Renal cortical epithelial cell (primary cell): ENCODE measurements at regions not wholly inside any gene's neighbourhood (a gene's known extent, or its start where the extent isn't known, plus 50 kb on each side); places are given as distances from the start of the nearest gene placed in this dataset.

ENCODE experiments used
- DNase-seq: peaks from one replicate; pipeline ENCODE4 v3.0.0-alpha.2; 2011; ENCODE audit warnings: low read depth

DNA sequence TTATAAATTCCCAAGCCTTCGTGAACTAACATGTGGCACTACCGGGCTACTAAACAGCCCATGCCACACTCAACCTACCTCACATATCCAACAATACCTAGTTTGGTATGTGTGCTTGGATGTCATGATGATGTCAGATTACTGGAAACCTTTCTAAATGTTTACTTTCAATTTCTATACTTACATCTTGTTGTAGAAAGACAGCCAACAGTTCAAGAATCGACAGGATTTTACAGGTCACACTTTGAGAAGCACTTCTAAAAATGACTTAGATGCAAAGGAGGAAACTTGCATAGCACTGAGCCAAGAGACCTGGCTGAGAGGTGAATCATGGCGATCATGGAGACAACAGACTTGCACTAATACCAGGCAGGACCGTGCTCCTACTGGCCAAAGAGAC, 209.9 kb downstream of the COL4A1 start:
- no peak for DNase-seq

DNA sequence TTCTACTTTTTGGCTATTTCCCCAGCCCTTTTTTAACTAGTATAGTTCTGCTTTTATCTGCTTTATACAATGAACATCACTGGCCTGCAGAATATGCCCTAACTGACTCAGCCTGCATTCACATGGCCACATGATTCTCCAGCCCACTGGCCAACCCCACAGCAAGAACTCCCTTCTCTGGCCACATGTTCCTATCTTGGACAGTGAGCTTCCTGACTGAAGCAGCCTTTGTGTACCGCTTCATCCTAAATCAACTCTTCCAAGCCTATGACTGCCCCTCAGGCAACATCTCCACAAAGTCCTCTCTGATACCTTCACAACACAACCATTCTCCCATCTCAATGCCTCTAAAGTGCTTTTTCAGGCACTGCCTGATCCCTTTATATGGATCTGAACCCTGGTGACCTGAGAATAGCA, 214.1 kb downstream of the COL4A1 start:
- no peak for DNase-seq

DNA sequence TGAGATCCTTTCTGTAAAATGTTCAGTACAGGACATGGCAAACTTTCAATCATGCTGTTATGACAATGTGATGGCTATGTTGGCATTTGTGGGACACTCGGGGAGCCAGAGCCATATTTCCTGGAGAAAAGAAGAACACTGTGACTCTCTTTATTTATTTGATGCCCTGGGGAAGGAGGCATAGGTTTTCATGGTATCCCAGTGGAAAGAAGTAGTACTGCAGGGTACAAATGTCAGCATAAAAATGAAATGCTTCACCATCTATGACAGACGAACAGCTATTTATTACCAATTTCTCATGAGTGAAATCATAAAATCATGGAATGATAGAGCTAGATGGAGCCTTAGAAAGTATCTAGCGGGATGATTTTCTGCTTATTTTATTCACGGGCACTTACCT, 217.1 kb downstream of the COL4A1 start:
- DNase-seq: no peak

DNA sequence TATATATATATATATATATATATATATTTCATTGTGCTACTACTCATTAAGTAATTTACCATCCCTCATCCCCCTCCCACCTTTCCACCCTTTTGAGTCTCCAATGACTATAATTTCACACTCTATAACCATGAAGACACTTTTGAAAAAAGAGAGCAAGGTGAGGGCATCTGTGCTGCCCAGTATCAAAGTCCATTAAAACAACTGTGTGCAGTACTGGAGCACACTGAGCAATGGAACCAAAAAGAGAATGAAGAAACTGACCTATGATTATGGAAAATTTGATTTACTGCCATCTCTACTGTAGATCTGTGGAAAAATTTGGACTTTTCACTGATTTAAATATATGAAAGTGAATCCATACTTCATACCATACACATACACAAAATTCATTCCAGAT, 217.9 kb downstream of the COL4A1 start:
- no peak for DNase-seq

DNA sequence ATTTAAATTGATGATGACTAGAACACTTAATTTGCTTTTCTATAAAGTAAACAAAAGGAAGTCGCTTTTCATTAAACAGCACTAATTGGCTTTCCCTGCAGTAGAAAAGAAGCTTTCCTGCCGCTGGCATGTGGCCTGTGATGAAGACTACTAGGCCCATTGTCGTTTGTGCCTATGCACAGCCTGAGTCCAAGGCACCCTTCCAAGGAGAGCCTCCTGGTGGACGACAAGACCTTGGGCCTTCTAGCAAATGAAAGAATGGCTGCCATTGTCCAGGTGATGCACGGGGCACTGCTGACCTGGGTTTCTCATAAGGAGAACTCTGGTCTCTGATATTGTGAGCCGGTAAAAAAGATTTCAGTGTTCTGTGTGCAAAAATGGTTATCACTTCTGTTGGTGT, 233.0 kb downstream of the COL4A1 start:
- DNase-seq: no peak

DNA sequence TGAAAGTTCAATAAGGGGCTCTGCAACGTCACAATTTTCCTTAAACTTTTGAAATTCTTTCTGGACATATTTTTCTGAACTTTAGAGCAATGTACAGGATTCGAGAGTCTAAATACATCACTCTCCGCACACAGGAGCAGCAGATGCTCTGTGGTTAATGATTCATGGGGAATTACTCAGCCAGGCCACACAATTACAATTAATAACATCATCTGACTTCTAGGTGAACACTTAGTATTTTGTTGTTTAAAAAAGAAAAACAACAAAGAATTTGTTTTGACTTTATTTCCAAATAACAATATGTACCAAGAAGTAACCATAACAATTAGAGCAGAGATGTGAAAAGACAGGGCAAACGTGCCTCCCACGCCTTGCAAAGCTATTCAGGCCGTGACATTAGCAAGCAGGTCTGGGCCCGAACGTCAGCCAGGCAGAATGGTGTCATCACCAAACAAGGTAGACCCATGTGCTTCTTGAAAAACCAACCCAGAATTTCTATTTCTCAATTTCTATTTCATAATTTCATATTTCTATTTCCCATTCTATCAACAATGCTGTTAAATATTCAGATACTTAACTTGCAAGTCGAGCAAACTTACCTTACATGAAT, 236.3 kb downstream of the COL4A1 start:
- DNase-seq: peak; percentile 89

DNA sequence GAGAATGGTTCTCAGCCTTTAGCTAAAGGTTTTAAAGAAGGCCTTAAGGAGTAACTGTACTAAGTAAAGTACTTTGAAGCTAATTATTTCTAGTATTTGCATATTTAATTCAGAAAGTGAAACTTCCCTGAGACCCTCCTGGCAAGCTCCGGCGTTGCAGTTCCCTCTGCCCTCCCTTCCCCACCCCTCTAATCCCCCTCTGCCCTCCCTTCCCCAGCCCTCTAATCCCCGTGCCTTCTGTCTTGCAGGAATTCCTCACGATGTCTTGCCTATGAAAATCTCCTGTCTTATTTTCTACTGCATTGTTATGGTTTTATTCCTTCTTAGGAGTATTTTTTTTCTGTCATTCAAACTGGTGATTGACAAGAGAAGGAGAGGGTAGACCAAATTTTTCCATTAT, 236.9 kb downstream of the COL4A1 start:
- no peak for DNase-seq

DNA sequence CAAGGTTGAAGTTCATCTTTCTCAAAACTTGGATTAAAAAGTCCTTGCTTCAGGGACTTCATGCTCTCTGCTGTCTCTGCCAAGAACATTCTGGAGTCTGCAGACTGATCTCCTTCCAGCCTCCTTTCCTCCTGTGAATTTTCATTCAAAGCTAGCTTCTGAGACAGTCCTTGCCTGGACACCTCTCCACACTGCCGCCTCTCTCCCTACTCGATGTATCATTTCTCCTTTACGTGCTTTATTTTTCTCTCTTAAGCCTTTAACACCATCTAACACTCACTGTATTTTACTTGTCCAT, 238.8 kb downstream of the COL4A1 start:
- no peak for DNase-seq

DNA sequence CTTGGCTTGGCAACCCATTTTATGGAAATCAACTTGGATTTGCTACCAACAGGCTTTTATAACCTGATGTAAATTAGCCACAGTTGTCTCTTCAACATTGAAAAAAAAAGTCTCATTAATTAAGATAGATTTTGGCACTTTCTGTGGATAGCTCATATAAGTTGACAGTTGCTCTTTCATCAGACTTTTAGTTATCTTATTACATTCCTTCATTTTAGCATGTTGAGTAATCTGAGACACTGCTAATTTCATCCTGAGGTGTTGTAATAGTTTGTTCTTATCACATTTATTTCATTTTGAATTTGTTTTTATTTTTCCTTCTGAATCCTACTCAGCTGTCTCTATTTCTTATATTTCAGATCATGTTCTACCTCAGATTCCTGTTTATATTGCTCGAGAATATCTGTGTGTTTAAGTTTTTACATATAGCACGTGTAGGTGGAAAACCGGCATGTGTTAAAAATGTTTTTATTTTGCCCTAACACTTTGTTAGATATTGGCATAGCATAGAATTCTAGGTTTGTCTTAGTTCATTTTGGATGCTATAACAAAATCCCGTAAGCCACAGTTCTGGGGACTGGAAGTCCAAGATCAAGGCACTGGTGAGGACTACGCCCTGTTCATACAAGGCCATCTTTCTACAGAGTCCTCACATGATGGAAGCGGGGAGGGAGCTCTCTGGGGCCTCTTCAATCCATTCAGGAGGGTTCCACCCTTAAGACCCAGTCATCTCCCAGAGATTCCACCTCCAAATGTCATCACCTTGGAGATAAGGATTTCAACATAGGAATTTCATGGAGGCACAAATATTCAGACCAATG, 239.4 kb downstream of the COL4A1 start:
- DNase-seq: no peak

DNA sequence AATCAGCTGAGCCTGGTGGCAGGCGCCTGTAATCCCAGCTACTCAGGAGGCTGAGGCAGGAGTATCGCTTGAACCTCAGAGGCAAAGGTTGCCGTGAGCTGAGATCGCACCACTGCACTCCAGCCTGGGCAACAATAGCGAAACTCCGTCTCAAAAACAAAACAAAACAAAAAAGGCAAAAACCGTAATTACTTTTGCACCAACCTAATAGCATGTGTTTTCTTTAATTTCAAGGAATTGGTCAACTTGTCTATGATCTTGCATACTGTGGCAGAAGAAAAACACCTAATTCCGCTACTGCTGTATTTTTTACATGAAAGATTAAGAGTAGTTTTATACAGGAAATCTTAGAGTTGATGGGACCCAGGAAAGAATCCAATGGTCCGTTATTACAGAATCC, 241.2 kb downstream of the COL4A1 start:
- DNase-seq: no peak

DNA sequence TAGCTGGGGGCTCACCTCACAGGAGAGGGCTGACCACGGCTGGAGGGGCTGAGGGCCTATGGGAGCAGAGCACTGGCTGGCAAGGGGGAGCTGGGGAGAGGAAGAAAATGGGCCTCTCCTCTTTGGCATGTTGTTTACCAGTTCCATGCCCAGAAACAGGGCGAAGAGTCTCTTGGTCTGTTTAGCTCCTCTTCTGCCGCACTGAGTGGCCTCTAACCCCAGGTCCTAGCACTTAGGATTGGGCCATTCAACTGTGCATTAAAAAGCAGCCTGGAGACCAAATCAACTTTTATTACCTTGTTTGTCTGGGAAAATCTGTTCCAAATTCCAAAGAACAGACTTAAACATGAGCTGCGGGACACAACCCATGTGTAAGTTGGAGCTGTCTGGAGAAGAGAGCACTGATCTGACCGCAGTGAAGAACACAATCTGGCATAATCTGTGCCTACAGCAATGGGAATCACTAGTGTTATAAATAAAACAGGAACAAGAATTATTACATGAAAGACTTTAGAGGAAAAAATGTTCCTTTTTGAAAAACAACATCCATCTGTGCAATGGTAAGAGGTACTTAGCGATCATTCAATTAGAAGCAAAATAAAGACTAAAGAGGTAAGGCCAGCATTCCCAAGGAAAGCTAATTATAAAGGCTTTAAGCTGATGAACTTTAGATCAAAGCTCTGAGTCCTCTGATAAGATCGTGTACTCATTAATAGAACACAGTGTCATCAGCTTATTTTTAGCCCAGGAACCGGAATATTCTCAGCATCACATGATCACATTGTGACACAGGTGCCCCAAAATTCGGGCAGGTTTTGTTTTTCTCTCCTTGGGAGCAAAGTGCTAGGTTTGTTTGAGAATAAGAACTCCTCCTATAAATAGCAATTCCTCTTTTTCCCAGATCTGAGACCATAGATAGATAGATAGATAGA, 243.2 kb downstream of the COL4A1 start:
- no peak for DNase-seq

DNA sequence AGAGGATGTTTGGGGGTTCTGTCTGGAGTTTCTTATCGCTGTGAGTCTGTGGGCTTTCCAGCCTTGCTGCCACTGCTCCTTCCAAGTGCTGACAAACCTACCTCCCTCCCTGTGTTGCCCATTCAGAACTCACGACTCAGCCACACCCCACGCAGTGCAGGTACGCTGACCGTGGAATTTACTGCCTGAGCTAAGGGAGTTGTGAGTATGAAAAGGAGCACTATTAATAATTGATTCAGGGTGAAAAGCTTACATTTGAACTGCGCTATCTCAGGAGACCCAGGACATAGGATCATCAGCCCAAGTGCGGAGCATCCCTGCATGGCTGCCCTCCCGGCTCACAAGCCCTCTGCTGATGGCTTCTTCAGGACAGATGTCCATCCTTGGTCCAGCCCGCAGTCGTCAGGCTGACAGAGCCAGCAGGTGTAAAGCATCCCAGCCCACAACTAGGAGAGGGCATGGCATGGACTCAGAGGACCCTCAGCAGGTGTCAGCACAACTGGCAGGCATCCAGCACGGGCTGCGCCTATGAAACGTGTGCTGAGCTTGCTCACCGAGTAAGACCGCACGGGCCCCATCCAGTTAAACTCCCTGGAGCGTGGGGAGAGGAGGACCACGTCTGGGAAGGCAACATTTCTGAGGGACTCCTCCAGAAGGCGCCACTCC, 244.0 kb downstream of the COL4A1 start:
- no peak for DNase-seq

DNA sequence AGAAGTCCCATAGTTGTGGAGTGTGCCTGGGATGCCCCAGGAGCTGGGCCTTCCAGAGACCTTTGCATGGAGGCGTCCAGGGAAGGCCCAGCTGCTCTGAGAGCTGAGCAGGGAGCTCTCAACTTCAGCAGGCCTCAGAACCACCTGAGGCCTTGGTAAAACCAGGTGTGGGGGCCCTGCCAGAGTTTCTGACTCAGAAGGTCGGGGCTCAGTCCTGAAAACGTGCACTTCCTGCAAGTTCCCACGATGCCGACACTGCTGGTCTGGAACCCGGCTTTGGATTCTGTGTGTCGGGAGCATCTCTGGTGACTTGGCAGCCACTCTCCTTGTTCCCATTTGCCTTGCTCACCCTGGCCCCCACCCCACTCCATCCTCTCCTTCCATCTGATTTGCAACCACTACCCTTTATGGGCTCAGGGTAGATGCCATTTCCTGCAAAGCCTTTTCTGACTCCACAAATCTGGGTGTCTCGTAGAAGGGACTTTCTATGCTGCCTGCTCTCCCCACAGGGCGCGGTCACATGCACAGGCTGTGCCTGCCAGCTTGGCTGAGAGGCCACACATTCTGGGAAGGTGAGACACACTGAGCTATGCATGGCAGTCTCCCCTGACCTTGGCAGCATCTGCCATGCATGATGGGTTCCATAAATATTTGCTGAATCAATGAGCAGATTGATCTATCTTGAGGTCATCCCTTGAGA, 244.7 kb downstream of the COL4A1 start:
- peak; percentile 71 for DNase-seq

DNA sequence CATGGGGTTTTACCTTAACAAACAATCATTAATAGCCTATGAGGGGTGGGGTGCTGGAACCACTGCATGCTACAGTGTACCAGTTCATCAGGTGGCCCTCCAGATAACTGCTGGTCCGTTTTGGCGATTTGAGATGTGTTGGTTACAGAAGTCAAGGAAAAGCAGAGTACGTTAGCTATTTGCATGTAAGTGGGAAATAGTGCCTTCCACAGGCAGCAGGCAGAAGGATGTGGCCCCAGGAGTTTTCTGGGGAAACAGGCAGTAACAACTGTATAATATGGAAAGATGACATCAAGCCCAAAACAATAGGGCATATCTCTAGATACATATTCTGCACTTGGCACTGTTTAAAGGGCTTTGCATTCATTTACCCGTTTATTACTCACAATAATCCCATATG, 245.7 kb downstream of the COL4A1 start:
- DNase-seq: no peak

DNA sequence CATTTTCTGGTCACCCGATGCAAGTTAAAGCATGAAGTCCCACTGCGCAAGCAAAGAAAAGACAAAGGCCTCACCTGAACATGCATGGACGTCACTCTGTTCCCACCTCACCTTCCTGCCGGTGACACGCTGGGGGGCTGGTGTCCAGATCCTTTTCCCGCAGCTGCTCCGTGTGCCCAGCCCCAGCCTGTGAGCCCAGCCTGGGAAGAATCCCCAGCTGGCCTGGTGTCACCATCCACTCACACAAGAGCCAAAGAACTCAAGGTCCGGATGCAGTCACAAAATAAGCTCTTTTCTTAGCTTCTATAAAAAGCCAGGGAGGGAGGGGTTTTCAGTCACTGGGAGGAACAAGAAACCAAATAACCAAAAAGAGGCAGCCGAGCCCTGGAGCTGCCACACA, 249.9 kb downstream of the COL4A1 start:
- DNase-seq: no peak

DNA sequence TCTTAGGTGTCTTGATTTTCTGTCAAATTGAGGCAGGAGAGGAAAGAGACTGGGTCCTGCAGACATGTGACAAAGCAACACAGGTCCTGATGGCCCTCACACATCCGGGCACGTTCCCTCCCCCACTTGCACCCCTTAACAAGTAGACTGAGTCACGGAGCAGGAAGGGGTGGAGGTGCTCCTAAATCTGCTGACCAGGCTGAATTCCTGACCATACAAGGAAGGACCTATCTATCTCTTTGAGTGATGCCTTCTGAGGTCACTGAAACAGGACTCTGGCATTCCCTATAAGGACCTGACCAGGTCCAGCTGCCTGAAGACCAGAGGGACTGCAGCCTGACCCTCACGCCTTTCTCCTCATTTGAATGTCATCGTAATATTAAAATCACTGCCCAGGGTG, 250.3 kb downstream of the COL4A1 start:
- no peak for DNase-seq

DNA sequence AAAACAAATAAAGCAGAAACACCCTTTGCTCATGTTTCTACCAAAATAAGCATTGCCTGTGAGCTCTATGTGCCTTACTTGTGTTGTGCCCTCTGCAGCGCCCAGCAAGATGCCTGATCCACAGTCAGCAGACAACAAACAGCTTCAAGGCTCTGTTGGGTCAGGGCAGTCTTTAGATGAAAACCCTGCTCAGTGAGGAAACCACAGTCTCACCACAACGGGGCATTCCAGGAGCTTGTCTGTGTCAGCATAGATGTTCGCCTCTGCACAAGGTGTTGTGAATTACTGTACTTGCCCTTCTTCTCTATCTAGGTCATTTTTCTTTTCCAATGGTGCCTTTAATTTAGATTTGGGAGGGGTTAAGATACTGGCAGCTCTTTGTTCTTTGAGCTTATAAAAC, 251.9 kb downstream of the COL4A1 start:
- DNase-seq: peak; percentile 68

DNA sequence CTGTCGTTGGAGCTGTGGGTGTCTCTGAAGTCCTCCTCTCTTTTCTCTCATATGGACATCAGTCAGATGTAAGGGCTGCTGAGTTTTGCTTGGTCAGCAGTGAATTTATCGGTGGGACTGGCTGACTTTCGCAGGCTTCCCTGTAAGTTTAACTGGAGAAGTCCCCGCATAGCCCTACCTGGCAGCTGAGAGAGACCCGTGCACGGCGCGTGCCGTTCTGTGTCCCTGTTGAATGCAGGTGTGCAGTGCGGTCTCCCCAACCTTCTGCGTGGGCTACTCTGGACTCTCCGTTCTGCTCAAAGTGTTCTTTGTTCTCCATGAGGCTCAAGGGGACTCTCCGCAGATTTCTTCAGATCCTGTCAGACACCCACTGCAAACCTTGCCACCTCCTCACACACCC, 252.9 kb downstream of the COL4A1 start:
- DNase-seq: no peak

DNA sequence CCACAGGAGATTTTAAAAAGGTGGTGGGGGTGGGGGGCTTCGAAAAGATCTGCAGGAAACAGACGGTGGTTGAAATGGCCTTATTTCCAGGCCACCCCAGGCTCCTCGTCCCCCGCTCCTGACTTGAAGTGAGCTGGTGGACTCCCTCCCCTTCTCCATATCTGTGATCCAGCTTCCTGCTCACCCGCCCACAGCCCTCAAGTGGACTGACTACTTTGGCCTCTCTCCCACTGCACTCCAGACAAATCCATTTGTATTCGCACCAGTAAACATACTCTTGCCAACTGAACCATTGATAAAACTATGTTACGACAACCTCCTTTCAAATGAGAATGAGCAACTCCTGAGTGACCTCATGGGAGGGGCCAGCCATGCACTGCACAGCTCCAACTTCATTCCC, 259.5 kb downstream of the COL4A1 start:
- DNase-seq: peak; percentile 99

DNA sequence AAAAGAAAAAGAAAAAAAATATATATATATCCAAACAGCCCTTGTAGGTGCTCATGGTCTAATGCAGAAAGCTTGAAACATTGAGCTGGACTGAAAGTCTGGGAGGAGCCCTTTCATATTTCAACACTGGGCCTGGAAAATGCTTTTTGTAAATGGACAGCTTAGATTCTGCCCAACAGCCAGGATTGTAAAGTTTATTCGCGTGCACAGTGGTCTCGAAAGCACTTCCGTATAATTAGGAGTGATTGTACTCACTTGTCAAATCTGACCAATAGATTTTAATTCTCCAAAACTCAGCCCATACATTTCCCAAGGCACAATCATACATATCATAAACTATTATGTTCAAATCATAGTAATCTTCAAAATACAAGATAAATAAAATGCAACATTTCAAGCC, 260.1 kb downstream of the COL4A1 start:
- DNase-seq: no peak

DNA sequence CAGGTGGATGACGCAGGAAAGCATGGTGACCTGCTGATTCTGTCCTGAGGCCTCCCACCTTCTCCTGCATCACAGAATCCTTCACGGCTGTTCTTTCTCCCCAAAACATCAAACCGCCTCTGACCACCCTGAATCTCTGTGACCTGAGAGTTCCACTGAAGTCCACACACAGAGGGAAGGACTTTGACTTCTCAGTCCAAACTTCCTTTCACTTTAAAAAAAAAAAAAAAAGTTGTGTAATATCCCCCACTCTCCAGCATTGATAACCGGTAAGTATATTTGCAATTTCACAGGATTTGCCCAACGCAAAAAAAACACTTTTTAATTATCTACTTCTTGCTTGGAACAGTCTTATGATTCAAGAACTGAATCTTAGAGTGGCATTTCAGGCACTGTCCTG, 259.5 kb upstream of the IRS2 start:
- no peak for DNase-seq

DNA sequence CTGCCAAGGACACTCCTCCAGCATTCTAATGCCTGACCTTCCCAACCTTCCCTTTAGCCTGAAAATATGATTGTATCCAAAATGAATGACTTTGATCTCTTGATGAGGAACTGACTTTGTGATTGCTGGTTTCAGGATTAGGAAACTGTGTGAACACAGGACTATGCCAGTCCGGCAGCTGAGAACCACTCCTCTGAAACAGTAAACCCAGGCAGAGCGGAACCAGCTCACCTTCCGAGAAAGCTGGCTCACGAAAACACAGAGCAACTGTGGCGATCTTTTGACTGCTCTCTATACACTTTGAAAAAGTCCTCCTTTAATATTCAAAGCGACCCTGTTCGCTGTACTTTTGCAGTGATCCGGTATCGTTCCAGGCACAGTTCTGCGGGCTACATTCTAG, 258.8 kb upstream of the IRS2 start:
- no peak for DNase-seq
